Upper lobe of left lung (tissue), 4 donors: ENCODE measurements at regions not wholly inside any gene's neighbourhood (a gene's known extent, or its start where the extent isn't known, plus 50 kb on each side); places are given as distances from the start of the nearest gene placed in this dataset.

Experiments
- POLR2A ChIP-seq, 4 donors: fragments of 450-650 bp; IDR thresholded peaks; one replicate each; pipeline ENCODE4 v1.5.1; 2016 to 2017; ENCODE audit warnings: antibody characterized with exemption in 4 of 4, mild to moderate bottlenecking in 2 of 4
- POLR2AphosphoS5 ChIP-seq, 2 donors: sonication (generic); formaldehyde crosslinking; IDR thresholded peaks; one replicate each; pipeline ENCODE4 v1.5.1; 2017; ENCODE audit warnings: antibody characterized with exemption in 2 of 2
- TF ChIP-seq, protein P1 (sequence below), 6 experiments: fragments of 450-650 bp in 4 of 6; fragments of 200-600 bp in 2 of 6; sonication (generic) in 2 of 6; IDR thresholded peaks; one replicate each; pipeline ENCODE4 v1.5.1; 2016 to 2019; ENCODE audit warnings: antibody characterized with exemption in 6 of 6

DNA sequence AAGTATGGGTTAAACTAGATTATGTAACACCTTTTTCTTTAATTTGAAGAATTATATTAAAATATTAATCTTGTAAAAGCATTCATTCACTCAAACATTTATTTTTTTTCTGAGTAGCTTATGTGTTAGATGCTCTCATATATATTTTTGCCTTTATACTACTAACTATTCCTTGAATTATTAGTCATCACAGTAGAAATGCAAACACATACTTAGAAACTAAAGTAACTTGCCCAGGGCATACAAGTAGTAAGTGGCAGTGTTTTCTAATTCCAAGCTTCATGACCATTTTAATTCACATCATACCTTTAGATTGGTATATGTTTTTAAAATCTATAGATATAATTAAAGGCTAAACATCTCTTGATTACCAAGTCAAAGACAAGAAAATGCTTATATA lies 1271.0 kb downstream of the BRINP3 start:
- TF ChIP-seq, protein P1, sequence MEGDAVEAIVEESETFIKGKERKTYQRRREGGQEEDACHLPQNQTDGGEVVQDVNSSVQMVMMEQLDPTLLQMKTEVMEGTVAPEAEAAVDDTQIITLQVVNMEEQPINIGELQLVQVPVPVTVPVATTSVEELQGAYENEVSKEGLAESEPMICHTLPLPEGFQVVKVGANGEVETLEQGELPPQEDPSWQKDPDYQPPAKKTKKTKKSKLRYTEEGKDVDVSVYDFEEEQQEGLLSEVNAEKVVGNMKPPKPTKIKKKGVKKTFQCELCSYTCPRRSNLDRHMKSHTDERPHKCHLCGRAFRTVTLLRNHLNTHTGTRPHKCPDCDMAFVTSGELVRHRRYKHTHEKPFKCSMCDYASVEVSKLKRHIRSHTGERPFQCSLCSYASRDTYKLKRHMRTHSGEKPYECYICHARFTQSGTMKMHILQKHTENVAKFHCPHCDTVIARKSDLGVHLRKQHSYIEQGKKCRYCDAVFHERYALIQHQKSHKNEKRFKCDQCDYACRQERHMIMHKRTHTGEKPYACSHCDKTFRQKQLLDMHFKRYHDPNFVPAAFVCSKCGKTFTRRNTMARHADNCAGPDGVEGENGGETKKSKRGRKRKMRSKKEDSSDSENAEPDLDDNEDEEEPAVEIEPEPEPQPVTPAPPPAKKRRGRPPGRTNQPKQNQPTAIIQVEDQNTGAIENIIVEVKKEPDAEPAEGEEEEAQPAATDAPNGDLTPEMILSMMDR (IDR thresholded peaks at IDR 0.05), result no peak
- TF ChIP-seq POLR2A (IDR thresholded peaks at IDR 0.05), result no peak
- TF ChIP-seq POLR2AphosphoS5 (IDR thresholded peaks at IDR 0.05), result no peak
